Mammary epithelial cell (primary cell): ENCODE measurements at regions not wholly inside any gene's neighbourhood (a gene's known extent, or its start where the extent isn't known, plus 50 kb on each side); places are given as distances from the start of the nearest gene placed in this dataset.

Experiments used
- EZH2 ChIP-seq: IDR thresholded peaks from 2 replicates; pipeline ENCODE4 v1.6.1; 2012; ENCODE audit warnings: low read length, inconsistent platforms, borderline replicate concordance
- TF ChIP-seq, protein P1 (sequence below), 2 donors: IDR thresholded peaks in 1 of 2; conservative IDR thresholded peaks in 1 of 2; 2 replicates each; pipeline ENCODE4 v1.5.1; 2011 to 2012; ENCODE audit warnings: inconsistent platforms in 2 of 2, low read length in 2 of 2, mild to moderate bottlenecking in 2 of 2, control low read depth in 1 of 2, low read depth in 1 of 2; ENCODE audit not compliant: insufficient read depth in 1 of 2; ENCODE audit errors: extremely low read depth in 1 of 2

GRCh38 chr22:22946131-22946530 lies 58.5 kb downstream of the IGLL5 start:
- TF ChIP-seq, protein P1, sequence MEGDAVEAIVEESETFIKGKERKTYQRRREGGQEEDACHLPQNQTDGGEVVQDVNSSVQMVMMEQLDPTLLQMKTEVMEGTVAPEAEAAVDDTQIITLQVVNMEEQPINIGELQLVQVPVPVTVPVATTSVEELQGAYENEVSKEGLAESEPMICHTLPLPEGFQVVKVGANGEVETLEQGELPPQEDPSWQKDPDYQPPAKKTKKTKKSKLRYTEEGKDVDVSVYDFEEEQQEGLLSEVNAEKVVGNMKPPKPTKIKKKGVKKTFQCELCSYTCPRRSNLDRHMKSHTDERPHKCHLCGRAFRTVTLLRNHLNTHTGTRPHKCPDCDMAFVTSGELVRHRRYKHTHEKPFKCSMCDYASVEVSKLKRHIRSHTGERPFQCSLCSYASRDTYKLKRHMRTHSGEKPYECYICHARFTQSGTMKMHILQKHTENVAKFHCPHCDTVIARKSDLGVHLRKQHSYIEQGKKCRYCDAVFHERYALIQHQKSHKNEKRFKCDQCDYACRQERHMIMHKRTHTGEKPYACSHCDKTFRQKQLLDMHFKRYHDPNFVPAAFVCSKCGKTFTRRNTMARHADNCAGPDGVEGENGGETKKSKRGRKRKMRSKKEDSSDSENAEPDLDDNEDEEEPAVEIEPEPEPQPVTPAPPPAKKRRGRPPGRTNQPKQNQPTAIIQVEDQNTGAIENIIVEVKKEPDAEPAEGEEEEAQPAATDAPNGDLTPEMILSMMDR (conservative IDR thresholded peaks at IDR 0.05 in 1 of 2, IDR thresholded peaks at IDR 0.05 in 1 of 2; ENCODE audit: extremely low read depth in 1 of 2, insufficient read depth in 1 of 2, low read depth in 1 of 2, low read length in 2 of 2): no peak
- no peak for TF ChIP-seq EZH2
